Stimulated activated CD4-positive, alpha-beta T cell treated with anti-CD3 and anti-CD28 coated beads, Interleukin-12 subunit alpha, Interleukin-12 subunit beta, amount 100 ng/mL, for 24 hours (primary cell): ENCODE measurements at regions not wholly inside any gene's neighbourhood (a gene's known extent, or its start where the extent isn't known, plus 50 kb on each side); places are given as distances from the start of the nearest gene placed in this dataset.

Experiments
- DNase-seq, 2 experiments: peaks; one replicate each; pipeline ENCODE4 v3.0.0-alpha.2; 2020; ENCODE audit warnings: low read depth in 2 of 2

DNA sequence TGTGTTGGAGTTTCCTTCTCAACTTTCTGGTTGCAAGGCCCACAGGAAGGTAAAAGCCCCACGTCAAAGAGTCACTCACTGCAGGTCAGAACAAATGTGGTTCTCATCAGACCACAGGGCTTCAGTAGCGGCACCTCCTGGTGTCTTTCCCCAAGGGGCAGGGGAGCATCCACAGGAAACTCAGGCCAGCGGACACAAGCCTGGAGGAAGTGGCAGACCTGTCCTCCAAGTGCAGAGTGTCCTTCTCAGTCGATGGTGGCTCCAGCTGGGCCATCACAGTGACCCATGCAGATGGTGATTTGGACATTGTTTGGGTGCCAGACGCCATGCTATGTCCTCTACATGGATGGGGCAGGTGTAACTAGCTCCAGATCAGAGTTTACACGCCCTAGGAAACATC lies 84.9 kb downstream of the ACKR3 start:
- DNase-seq: no peak

DNA sequence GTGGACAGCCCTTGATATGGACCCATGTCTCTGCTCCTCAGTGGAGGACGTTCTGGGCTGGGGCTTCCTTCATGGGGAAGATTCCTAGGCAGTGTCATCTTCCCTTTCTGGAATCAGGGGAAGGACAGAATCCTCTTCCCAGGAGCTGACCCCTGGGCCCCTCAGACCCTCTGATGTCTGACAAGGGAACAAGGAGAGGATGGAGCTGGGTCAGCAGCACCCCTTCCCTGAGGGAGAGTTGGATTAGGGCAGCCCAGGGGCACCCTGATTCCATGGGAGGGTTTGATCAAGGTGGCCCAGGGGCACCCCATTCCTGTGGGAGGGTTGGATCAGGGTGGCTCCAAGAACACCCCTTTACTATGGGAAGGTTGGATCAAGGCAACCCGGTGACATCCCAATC lies 86.5 kb downstream of the ACKR3 start:
- no peak for DNase-seq

DNA sequence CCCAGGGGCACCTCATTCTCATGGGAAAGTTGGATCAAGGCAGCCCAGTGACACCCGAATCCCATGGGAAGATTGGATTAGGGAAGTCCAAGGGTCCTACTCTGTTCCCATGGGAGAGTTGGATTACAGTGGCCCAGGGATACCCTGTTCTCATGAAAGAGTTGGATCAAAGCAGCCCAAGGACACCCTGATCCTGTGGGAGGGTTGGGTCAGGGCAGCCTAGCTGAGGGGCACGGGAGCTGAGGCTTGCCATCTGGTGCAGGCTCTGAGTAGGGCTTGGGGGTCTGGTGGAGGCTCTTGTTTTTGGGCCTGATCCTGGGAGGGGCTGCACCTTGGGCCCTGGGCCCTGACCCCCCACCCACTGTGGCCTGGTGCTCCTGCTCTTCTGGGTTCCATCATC lies 87.1 kb downstream of the ACKR3 start:
- DNase-seq: no peak

DNA sequence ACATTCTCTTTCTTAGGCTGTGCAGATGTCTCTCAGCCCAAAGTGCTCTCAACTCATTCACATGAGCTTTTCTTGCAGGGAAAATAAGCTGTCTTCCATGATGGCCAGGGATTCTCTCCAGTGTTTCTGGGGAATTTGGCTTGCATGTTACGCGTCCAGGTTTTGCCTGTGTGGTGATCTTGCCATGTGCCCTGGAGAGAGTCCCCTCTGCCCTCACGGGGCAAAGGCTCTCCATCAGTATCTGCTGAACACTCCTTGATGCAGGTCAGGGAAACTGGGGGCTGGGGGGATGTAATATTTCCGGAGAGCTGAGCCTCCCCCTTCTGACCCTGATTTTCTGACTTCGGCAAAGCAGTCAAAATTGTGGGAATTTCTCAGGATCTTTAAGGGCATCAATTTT lies 87.6 kb downstream of the ACKR3 start:
- DNase-seq: no peak

DNA sequence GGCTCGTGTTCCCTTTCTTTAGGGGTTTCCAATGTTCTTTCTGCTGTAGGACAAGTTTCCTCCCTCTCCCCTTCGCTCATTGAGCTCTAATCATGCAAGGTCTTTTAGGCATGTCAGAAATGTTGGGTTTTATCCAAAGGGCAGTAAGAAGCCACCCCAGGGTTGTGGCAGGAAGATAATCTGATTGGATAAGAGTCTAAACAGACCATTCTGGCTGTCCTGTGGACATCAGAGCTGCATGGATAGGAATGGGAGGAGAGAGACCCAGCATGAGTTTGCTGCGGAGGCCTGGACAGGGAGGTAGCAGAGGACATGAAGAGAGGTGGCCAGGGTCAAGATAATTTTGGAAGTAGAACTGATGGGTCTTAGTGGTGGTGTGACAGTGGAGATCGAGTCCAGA lies 88.2 kb downstream of the ACKR3 start:
- no peak for DNase-seq

DNA sequence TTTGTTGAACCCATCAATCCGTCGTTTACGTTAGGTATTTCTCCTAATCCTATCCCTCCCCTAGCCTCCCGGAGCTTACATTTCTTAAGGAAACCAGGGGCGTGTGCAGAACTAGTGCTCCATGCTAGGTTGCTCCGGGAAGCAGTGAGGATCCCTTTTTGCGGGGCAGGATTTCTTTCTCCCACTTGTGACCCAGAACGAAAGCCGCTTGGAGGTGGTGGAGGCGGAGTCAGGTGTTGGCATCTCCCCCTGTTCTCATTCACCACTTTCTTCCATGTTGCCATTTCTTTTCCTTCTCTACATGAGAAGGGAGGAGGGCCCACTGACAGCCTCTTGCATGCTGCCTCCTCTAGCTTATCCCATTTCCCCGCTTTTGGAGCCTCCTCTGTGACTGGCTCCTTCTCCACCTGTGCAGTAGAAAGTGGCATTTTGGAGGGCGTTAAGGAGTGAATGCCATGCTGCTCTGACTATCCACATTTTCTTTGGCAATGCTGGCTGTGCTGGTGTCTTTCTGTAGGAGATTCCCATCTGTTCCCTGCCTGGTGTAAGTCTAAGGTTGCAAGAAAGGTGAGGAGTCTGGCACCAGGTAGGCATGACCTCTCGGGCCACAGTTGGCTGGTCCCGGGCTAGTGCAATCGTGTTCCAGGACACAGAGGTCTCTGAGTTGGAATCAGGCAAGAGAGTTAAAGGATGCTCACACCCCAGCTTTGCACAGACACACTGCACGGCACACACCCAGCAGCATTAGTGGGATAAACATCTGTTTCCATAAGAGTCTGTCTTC lies 89.5 kb downstream of the ACKR3 start:
- DNase-seq: no peak

DNA sequence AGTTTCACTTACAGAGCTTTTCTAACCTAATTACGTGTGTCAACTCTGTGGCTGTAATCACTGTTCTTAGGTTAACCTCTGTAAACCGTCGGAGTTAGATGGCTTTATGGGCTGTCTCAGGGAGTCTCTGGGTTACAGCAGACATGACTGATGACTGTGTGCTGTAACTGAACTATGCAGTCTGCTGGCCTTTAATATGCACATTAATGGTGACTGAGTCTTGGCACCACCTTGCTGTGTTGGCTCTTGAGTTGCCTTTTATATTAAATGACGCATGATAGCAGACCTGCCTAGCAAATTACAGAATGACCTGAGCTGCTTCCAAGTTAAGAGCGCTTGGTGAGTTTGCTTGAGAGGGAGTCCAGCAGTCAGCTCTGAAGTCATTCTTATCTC lies 90.1 kb downstream of the ACKR3 start:
- DNase-seq: no peak

DNA sequence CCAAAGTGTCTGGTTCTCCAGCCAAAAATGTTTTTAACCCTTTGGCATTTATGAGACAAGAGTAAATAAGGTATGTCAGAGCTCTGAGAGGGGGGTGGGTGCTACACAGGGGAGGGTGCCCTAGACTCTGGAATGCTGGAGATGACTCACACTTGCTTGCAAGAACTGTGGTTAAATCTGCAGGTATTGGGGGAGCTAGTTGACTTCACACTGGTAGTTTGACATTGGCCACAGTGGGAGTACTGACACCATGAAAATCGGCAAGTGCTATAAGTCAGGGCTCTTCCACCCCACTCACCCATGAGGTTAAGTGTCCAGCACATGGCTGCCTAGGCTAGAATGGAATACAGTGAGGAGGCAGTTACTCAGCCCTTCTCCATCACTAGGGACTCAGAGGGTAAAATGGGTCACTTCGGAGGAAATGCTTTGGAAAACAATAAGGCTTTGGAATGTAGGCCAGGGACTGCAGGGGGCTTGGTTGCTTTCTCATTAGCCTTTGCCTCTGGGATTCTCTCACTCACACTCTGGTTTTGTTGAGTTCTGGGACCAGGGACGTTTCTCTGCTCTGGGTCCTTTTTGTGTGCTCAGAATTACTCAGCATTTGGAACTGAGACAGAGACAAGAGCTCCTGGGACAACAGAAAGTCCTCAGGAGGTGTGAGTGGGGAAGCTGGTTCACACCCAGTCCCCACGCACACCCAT lies 91.6 kb downstream of the ACKR3 start:
- DNase-seq: no peak

DNA sequence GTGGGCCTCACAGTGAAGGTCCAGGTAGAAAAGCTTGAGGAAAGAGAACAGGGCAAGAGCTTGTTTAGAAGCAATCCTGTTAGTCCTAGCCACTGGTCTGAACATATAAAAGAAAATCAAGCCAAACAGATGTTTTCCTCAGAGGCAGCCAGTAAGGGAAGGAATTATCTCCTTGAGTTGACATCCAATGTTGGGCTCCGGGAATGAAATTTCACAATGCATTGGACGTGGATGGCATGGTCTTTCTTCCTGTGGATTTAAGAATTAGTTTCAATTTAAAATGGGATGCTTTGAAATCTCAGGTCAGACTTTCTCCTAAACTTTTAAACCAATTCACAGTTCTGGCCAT lies 92.1 kb downstream of the ACKR3 start:
- no peak for DNase-seq

DNA sequence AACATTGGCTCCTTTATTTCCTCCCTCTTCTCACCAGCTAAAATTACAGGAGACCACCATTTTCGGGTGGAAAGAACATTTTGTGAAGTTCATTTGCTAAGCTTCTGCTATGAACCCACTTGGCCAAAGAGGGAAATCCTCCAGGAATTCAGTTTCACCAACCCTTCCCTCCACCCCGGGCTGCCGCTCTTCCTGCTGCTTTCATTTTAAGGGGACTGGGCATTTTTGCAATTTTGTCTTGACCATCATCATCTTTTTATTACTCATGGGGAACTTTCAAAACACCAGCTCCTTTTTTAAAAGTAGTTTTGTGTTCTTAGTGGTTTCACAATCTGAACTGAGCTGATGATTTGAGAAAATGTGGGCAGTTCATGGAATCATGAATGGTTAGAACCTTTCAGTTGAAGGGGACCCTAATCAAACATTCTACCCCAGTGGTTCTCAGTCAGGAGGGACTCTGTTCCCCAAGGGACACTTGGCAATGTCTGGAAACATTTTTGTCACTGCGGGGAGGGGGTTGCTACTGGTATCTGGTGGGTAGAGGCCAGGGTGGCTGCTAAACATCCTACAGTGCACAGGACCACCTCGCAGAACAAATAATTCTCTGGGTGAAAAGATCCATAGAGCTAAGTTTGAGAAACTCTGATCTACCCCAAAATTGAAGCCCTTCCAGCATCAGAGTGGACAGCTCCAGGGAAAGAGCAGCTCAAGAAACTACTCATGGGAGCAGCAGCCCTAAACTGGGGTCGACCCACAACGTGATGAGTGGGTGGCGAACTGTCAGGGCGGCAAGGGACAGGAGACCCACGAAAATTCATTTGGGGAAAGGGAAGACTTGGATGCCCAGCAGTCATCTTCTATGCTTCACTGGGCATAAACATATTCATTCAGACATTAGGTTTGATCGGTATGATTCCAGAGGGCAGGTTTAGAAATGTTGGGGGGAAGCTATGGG lies 92.9 kb downstream of the ACKR3 start:
- DNase-seq: no peak

DNA sequence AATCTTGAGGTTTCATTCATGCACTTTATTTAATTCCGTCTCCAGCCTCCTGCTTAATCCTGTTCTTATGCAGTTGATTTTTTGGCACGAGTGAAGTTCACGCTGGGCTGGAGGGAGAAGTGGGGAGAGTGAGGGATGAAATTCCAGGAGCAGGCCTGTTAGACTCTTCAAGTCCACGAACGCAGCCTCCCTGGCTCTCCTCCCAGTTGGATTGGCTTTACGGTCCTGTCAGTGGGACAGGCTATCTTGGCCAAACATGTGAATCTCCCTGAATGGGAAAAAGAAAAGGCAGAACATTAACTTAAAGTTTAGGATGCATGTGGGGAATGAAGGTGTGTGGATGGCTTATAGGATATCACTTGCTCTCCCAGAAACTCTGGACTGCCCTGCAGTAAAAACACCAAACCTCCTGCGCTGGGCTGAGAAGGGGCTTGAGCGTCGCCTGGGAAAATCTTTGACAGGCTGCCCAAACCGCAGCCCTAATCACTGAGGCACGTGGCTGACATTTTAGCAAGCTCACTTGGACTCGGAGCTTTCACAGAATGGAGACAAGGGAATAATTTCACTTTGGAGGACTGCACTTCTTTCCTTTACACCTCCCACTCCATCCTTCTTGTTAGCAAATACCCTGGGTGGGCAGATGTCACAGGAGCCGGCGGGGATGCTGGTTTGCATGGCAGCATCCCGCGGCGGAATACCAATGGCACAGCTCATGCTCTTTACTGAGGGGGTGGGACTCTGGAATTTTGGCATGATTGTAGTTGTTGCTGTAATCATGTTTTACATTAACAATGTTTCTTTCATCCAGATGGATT lies 93.9 kb downstream of the ACKR3 start:
- no peak for DNase-seq

DNA sequence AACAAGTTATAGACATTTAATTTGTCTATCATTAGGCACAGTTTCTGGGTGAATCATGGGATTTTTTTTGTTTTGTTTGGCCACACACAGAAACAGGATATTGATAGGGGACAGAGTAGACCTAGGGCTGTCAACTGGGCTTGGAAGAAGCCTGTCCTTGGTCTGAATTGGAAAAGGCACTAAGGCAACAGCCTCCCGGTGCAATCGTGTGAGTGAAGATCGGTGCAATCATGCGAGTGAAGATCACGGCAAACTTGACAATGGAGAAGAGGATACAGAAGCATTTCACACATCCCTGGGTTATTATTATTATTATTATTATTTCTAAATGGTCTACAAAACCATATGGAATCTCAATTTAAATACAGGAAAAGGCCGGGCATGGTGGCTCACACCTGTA lies 94.5 kb downstream of the ACKR3 start:
- no peak for DNase-seq

DNA sequence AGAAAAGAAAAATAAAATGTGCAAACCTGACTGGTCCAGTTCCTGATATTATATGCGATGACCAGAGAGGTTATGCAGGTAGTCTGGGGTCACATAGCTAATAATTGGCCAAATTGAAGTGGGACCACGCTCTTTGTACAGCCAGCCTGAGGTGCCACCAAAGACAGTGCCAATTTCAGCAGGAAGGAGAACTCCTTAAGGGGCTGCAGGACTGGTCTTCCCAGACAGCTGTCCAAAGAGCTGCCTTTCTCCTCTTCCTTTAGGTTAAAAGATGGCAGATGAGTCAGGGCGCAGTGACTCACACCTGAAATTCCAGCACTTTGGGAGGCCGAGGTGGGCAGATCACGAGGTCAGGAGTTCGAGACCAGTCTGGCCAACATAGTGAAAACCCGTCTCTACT lies 95.5 kb downstream of the ACKR3 start:
- no peak for DNase-seq

DNA sequence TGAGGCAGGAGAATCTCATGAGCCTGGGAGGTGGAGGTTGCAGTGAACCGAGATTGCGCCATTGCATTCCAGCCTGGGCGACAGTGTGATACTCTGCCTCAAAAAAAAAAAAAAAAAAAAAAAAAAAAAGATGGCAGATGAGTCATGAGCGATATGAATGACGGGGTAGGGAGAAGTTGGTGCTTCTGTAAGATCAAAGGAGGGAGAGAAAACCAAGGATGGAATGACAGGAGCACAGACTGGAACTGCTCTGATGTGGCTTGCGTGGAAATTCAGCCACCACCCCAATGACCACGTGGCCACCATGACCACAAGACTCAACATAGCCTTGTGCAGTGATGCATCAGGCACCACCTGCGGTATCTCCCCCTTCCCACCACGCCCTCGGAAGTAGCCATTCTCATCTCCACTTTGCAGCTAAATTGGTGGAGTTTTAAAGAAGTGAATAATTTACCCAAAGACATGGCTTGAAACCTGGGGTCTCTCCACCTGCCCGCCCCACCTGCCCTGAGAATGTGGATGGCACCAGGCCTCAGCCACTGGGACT lies 96.0 kb downstream of the ACKR3 start:
- no peak for DNase-seq

DNA sequence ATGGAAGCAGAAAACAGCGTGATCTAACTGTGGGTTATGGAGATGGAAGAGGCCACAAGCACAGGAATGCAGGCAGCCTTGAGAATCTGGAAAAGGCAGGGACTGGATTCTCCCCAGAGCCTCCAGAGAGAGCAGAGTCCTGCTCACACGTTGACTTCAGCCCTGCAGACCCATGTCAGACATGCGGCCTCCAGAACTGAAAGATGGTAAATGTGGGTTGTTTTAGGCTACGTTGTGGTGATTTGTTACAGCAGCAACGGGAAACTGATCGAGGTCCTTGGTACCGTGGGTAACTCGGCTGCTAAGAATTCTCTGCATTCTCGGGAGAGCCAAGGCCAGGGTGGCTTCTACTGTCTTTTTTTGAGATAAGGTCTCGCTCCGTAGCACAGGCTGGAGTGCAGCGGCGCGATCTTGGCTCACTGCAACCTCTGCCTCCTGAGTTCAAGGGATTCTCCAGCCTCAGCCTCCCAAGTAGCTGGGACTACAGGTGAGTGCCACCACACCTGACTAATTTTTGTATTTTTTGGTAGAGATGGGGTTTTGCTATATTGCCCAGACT lies 97.1 kb downstream of the ACKR3 start:
- DNase-seq: no peak

DNA sequence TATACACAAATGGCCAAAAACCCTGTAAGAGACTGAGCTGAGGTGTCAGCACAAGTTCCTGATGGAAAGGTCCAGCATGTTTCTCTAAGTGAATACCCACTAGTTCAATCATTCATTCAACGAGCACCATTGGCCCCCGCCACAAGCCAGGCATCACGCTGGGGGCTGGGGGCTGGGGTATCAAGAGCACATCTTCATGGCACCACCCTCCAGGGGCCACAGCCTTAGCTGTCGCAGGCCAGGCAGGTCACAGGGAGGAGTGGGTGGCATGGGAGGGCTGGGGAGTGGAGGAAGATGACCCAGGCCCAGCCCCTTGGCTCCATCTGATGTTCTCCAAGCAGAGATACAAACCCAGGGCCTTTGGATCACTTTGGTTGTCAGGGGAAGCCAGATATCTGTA lies 97.9 kb downstream of the ACKR3 start:
- no peak for DNase-seq

DNA sequence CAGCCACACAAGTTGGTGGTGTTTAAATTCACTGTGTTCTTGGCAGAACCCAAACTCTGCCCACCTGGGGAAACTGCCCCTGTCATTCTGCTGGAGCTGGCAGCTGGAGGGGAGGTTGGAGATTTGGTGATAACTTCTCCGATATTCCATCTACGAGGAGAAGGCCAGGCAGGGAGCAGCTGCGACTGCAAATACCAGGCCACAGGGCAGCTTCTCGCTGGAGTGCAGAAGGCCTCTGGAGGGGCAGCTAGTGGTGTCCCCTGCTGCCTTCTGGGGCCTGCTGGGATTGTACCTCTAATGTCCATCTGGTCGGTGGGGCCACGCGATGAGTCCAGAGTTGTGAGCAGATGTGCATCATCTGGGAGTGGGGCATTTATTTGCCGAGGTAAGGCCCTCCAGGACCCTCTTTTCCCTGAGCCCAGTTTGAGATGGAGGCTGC lies 98.9 kb downstream of the ACKR3 start:
- no peak for DNase-seq

DNA sequence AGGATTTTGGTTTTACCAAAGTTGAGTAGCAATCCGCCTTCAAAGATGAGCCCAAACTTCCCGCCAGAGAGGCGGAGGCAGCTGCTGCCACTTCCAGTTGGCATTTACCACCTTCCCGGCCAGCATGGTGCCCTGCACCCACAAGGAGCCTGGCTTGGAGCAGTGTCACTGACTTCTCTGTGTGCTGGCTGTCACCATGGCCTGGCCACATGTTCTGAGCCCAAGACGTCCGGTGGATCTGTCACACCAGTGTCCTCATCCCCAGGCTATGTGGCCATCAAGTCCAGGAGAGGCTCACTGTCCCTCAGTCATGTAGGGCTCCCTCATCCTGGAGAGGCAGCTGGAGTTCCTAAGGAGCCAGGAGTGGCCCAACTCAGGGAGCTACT lies 100.6 kb downstream of the ACKR3 start:
- no peak for DNase-seq

DNA sequence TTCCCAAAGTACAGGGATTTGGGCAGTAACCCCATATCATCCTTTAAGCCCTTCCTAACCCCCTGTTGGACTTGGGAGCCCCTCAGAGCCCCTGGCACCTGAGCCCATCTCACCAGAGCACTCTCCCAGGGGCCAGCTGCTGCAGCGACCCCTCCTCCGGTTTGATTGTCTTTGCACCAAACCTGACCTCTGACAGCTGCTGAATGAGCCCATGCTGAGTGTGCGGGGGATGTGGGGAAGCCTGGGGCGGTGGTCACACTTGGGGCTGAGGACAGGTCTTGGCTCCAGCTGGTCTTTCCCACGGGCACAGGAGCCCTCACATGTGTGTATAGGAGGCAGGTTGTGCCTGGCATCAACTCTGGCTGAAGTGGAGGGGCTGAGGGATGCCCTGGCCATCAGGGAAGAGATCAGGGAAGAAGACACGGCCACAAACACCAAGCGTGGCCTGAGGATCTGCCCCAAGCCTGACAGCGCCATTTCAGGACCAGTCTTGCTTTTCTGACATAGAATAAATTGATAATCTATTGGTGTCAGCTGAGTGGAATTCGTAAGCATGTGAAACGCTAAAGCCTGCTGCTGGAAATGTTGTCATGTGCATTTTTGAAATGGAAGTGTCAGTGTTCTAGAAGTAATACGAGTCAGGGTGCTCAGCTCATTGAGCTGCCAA lies 102.4 kb downstream of the ACKR3 start:
- DNase-seq: no peak

DNA sequence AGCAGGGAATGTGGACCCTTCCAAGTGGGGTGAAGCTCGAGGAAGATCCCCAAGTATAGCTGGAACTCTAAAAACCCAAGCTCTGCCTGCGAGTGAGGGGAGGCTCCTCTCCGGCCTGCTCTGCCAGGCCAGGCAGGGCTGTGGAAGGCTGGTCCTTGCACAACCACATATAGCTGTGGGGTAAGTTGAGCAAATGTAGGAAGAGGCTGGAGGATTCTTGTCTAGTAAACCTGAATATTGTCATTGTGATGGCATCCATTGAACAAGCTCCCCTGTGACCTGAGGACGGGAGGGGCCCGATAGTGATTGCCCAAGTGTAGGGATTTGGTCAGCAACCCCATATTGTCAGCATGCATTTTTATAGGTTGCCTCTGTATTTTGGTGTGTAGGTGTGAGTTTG lies 103.0 kb downstream of the ACKR3 start:
- no peak for DNase-seq
